Nephron progenitor cell (in vitro differentiated cells): ENCODE measurements at regions not wholly inside any gene's neighbourhood (a gene's known extent, or its start where the extent isn't known, plus 50 kb on each side); places are given as distances from the start of the nearest gene placed in this dataset.

ENCODE experiments used
- DNase-seq: peaks from one replicate; pipeline ENCODE4 v3.0.0; 2021
- H3K27ac Mint-ChIP-seq: 2 replicates; pipeline ENCODE4 v1.8.0; 2021; ENCODE audit warnings: mild to moderate bottlenecking, moderate library complexity, mixed read lengths
- H3K27me3 Mint-ChIP-seq: 2 replicates; pipeline ENCODE4 v1.8.0; 2021; ENCODE audit warnings: mild to moderate bottlenecking, low read depth, mixed read lengths; ENCODE audit not compliant: poor library complexity
- H3K36me3 Mint-ChIP-seq: 2 replicates; pipeline ENCODE4 v1.8.0; 2021; ENCODE audit warnings: low read depth, mixed read lengths
- H3K4me1 Mint-ChIP-seq: 2 replicates; pipeline ENCODE4 v1.8.0; 2021; ENCODE audit warnings: mixed read lengths
- H3K4me3 Mint-ChIP-seq: 2 replicates; pipeline ENCODE4 v1.8.0; 2021; ENCODE audit warnings: mild to moderate bottlenecking, moderate library complexity, mixed read lengths
- H3K9me3 Mint-ChIP-seq: 2 replicates; pipeline ENCODE4 v1.8.0; 2021; ENCODE audit warnings: mild to moderate bottlenecking, moderate library complexity, mixed read lengths
- TF ChIP-seq, protein P1 (sequence below): fragments of 200-600 bp; sonication (generic); IDR thresholded peaks from 2 replicates; pipeline ENCODE4 v1.5.0; 2021; ENCODE audit warnings: antibody characterized with exemption

DNA sequence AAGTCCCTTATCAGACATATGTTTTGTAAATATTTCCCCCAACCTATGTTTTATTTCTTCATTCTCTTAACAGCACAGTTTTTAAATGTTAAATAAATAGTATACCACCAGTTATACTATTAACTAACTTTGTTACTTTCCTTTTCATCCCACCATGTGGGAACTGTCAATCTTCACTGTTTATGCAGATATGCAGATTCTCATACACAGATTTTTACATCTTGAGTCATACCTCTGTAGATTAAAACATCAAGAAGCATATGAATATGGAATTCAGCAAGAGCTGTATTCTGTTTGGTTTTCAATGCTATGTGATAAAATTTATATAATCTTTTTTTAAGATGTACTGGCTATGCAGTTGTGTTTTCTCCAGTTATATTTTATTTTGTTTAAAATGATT, 566.3 kb downstream of the LIG4 start:
- Mint-ChIP-seq H3K4me3 (no peak overlapping the region), H3K27me3 (no peaks in the 10 kb centered on the region), H3K27ac (no peak overlapping the region), H3K4me1 (peaks cover 7% of the 10 kb centered on the region), H3K9me3 (no peaks in the 10 kb centered on the region), H3K36me3 (no peaks in the 10 kb centered on the region)
- DNase-seq = no peak
- TF ChIP-seq, protein P1, sequence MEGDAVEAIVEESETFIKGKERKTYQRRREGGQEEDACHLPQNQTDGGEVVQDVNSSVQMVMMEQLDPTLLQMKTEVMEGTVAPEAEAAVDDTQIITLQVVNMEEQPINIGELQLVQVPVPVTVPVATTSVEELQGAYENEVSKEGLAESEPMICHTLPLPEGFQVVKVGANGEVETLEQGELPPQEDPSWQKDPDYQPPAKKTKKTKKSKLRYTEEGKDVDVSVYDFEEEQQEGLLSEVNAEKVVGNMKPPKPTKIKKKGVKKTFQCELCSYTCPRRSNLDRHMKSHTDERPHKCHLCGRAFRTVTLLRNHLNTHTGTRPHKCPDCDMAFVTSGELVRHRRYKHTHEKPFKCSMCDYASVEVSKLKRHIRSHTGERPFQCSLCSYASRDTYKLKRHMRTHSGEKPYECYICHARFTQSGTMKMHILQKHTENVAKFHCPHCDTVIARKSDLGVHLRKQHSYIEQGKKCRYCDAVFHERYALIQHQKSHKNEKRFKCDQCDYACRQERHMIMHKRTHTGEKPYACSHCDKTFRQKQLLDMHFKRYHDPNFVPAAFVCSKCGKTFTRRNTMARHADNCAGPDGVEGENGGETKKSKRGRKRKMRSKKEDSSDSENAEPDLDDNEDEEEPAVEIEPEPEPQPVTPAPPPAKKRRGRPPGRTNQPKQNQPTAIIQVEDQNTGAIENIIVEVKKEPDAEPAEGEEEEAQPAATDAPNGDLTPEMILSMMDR = no peak

DNA sequence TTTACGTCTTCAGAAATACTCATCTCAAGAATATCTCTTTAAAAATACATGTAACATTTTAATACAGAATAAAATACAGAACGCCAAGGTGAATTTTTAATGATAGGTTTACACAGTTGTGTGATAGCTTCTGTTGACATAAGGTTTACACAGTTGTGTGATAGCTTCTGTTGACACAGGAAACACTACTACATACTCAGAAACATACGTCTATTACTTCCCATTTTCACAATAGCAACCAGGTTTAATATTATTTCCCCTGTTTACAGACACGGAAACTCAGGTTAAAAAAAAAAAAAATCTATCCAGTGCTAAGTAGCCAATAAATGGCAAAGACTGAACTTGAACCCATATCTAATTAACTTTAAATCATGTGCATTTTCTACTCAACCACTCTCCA, 571.2 kb downstream of the LIG4 start:
- Mint-ChIP-seq H3K4me3 (no peak overlapping the region), H3K9me3 (no peaks in the 10 kb centered on the region), H3K27me3 (no peaks in the 10 kb centered on the region), H3K36me3 (no peaks in the 10 kb centered on the region), H3K27ac (no peak overlapping the region), H3K4me1 (no peaks in the 10 kb centered on the region)
- no peak for DNase-seq
- TF ChIP-seq, protein P1 = no peak

DNA sequence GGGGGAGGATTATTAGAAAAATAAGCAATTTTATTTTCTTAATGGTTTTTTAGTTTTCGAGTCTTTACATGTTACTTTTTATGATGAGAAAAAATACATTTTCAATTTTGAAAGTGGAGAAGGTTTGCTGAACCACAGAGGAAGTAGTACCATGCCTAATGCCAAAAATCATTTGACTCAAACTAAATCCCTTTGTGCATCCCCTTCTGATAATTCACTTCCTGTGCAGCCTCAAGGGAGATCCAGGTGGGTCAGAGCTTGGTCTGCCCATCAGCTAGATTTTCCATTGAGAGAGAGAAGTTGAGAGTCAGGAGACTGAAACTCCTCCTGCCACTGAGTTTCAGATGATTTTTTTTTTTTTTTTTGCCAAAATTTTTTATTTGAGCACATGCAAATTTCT, 571.7 kb downstream of the LIG4 start:
- Mint-ChIP-seq H3K36me3 (no peaks in the 10 kb centered on the region), H3K27ac (no peak overlapping the region), H3K27me3 (no peaks in the 10 kb centered on the region), H3K9me3 (no peaks in the 10 kb centered on the region), H3K4me1 (no peaks in the 10 kb centered on the region), H3K4me3 (no peak overlapping the region)
- no peak for DNase-seq
- TF ChIP-seq, protein P1 = no peak

DNA sequence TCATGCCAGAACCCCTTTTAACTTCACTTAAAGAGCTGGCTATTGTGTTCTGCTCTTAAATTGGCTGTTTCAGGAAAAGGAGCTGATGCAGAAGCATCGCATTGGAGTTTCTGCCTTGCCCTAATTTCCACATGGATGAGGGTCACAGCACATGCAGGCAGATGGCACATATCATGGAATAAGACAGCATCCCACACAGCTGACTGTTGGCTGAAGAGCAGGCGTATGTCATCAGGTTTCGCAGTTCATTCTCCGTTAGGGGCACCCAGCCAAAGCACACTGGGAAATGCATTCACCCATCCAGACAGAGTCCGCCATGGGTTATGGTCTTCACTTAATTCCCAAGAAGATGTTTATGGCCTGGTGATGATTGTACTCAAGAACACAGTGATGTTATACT, 572.5 kb downstream of the LIG4 start:
- TF ChIP-seq, protein P1 = no peak
- no peaks in the 10 kb centered on the region for H3K27me3 Mint-ChIP-seq
- no peaks in the 10 kb centered on the region for H3K36me3 Mint-ChIP-seq
- no peak for DNase-seq
- H3K4me1 Mint-ChIP-seq = no peaks in the 10 kb centered on the region
- no peaks in the 10 kb centered on the region for H3K9me3 Mint-ChIP-seq
- H3K27ac Mint-ChIP-seq = no peak overlapping the region
- H3K4me3 Mint-ChIP-seq = no peak overlapping the region

DNA sequence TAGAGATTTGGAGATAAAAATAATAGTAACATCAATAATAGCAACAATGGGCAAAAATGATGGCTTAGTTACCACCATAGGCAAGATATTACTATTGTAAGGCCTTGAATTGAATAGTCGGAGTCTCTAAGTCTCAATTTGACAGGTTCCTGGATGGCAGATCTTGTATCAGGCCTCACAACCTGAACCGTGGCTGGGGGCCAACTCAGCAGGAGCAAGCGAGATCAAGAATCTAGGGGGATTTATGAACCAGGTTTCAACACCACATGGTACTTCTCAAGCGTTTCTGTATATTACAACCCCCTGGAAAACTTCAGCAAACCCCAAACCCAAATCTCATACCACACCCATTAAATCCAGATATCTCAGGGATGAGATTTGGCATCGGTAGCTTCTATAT, 573.8 kb downstream of the LIG4 start:
- no peaks in the 10 kb centered on the region for H3K27me3 Mint-ChIP-seq
- TF ChIP-seq, protein P1 = no peak
- no peak overlapping the region for H3K27ac Mint-ChIP-seq
- no peaks in the 10 kb centered on the region for H3K4me1 Mint-ChIP-seq
- no peak overlapping the region for H3K4me3 Mint-ChIP-seq
- H3K36me3 Mint-ChIP-seq = no peaks in the 10 kb centered on the region
- no peaks in the 10 kb centered on the region for H3K9me3 Mint-ChIP-seq
- no peak for DNase-seq

DNA sequence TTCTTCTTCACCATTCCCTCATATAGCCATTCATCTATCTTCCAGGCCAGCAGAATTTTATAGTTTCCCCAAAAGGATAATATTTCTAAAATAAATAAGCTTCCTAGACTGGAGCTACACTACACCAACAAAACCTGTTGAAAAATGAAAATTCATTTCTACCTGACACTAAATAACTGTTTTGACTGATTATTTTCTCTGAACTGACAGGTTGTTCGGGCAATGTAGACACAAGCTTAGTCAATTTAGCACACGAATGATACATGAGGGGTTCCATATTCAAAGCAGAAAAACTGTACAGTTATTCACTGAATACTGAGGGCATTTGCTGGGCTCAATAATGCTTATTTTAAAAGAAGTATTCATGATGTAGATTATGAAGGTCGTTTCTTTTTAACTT, 589.7 kb downstream of the LIG4 start:
- Mint-ChIP-seq H3K27ac (no peak overlapping the region), H3K9me3 (no peaks in the 10 kb centered on the region), H3K27me3 (peaks cover 8% of the 10 kb centered on the region), H3K36me3 (no peaks in the 10 kb centered on the region), H3K4me3 (no peak overlapping the region), H3K4me1 (no peaks in the 10 kb centered on the region)
- no peak for DNase-seq
- TF ChIP-seq, protein P1 = no peak
